Suppressor macrophage (primary cell): ENCODE measurements at regions not wholly inside any gene's neighbourhood (a gene's known extent, or its start where the extent isn't known, plus 50 kb on each side); places are given as distances from the start of the nearest gene placed in this dataset.

ENCODE experiments used
- DNase-seq, 4 experiments: peaks; one replicate each; pipeline ENCODE4 v3.0.0-alpha.2; 2020 to 2022

- DNase-seq = no peak
Measured at GRCh38 chr5:105773241-105773640, 1897.5 kb downstream of the EFNA5 start.

DNA sequence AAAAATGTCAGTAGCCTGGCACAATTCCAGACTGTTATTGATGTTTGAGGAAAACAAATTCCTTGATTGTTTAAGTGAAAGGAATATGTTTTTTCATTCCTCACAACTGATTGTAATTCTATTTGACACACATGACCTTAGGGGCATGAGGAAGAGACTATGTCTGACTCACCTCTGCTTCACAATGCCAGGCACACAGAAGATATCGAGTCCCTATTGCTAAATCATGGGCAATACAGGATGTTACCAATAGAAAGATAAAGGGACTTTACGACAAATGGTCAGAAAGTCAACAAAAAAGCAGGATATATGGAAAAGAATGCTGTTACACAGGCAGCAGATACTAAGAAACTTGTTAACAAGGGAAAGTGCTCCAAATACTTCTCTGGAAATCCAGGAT lies 1903.5 kb downstream of the EFNA5 start:
- no peak for DNase-seq

- DNase-seq = no peak
Measured at GRCh38 chr5:105762728-105763127, 1908.0 kb downstream of the EFNA5 start.

GRCh38 chr5:105754056-105754455 lies 1916.7 kb downstream of the EFNA5 start:
- DNase-seq = no peak

DNA sequence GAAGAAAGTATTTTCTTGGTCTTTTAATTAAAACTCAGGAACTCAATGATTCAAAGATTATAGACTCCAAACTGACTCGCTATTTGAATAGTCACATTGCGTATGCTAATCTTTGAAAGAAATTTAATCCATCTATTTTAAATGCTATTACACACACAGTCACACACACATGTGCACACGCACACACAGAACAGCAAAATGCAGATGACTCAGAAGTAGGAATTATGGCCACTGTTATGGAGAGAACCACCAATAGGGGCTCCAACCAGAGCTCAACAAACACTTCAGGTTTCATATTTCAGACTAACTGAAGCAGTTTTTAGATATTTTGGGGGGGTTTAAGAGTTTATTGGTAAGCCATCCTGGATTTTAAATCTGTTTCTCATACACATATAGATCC lies 1917.9 kb downstream of the EFNA5 start:
- no peak for DNase-seq

GRCh38 chr5:105751908-105752307 lies 1918.8 kb downstream of the EFNA5 start:
- no peak for DNase-seq

GRCh38 chr5:105745111-105745510 lies 1925.6 kb downstream of the EFNA5 start:
- no peak for DNase-seq

- no peak for DNase-seq
Measured at GRCh38 chr5:105740242-105740641, 1930.5 kb downstream of the EFNA5 start.

DNA sequence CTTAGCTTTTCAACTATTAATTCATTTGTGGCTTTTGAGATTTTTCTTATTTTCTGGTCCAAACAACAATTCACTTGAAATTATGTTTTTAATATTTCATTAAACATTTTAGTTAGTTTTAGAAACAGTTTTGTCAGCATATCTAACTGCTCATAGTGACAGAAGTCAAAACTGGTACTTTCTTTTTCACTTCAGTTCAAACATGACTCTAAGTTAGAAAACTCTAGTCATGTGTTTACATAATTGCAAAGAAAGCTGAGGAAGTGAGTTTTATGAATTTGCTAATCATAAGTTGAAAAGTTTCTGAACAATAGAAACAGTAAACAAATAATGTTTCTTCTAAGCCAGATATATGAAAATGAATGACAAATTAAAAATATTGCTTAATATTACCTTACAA lies 1931.0 kb downstream of the EFNA5 start:
- no peak for DNase-seq

DNA sequence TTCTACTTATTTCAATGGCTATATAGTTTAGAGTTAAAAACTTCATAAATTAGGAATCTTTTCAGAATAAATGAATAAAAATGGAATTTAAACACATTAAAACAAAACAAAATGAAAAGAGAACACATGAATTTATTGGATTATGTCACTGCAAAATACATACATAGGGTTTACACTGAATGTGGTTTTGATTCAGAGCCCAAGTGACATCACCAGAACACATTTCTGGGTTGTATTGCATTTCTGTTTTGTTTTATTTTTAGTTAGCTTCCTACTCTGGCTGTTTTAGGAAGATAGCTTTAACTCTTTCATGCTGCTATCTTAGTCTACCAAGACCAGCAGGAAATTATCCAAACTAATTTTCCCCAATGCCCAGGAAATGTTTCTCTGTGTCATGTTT lies 1935.0 kb downstream of the EFNA5 start:
- no peak for DNase-seq

GRCh38 chr5:105730982-105731381 lies 1939.8 kb downstream of the EFNA5 start:
- DNase-seq = no peak

DNA sequence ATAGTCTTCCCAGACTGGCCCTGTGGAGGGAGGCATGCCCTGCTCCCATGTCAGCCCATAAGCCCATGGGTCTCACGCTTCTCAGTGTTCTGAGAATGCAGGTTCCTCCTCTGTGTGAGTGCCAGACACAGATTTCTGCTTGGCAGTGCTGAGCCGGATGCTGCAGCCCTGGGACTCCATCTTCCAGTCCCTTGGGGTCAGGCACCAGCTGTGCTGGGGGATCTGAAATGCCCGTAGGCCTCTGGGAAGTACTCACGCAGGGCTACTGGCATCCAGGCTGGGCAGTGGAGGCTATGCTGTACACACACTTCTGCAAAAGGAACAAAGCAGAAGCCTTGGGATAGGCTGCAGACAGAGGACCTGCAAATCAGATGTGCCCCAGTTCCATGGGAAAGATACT lies 1944.6 kb downstream of the EFNA5 start:
- no peak for DNase-seq

DNA sequence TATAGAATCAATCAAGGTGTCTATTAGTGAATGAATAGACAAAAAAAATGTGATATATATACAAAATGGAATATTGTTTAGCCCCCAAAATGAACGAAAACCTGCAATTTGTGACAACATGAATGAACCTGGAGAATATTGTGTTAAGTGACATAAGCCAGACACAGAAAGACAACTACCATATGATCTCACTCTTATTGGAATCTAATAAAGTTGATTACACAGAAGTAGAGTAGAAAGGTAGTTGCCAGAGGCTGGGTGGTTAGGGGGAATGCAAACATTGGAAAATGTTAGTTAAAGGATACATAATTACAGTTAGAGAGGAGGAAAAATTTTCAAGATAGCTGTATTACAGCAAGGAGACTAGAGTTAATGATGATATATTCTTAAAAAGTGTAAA lies 1962.3 kb downstream of the EFNA5 start:
- DNase-seq = no peak

- no peak for DNase-seq
Measured at GRCh38 chr5:105702323-105702722, 1968.4 kb downstream of the EFNA5 start.

GRCh38 chr5:105696440-105696839 lies 1974.3 kb downstream of the EFNA5 start:
- DNase-seq = no peak

- no peak for DNase-seq
Measured at GRCh38 chr5:105695941-105696340, 1974.8 kb downstream of the EFNA5 start.

DNA sequence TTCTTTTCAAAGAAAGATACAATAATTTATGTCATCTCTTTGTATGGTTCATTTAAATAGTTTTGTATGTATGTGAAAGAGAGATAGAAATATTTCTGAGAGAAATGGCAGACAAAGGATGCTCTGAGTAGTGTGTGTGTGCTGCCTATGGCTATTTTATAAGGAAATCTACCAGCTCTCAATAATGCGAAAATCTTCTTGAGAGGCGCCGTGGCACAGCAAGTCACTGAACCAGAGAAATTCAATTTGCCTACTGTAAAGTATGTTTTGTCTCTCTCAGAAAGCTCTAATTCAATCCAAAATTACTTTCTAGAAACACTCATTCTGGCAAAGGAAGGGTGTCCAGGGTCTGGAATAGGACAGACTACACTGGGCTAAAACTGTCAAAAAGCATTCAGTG lies 1981.1 kb downstream of the EFNA5 start:
- no peak for DNase-seq

- DNase-seq = no peak
Measured at GRCh38 chr5:105688227-105688792, 1982.4 kb downstream of the EFNA5 start.

DNA sequence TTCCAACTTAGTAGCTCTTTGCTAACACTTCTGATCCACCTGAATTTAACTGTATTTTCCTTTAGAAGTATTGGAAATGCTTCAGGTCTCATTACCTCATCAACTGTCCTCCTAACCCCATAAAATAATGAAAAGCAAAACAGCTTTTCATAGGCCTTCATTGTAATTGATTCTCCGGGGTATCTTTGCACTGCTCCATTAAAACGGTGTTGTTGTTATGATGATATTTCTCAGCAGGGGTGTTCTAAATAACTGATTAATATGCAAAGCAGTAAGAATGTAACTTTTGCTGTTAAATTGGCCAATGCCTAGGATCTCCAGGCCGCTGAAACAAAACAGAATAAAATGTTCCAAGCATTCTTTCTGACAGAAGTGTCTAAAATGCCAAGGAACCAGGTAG lies 1983.2 kb downstream of the EFNA5 start:
- no peak for DNase-seq

DNA sequence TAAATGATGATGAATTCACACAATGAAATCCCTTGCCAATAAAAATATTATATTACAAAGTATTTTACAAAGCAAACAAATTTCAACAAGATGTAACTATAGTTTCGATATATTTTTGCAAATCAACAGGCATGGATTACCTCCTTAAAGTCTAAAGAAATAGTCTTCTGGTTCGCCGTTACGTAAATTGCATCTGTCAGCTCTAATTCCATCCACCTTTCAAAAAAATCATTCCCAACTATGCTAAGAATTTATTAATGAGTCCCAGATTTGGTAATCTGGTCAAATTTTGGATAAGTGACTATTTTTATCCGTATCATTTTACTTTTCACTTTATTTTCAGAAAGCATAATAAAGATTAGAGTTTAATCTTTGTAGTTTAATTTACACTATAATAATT lies 1984.9 kb downstream of the EFNA5 start:
- DNase-seq = no peak

DNA sequence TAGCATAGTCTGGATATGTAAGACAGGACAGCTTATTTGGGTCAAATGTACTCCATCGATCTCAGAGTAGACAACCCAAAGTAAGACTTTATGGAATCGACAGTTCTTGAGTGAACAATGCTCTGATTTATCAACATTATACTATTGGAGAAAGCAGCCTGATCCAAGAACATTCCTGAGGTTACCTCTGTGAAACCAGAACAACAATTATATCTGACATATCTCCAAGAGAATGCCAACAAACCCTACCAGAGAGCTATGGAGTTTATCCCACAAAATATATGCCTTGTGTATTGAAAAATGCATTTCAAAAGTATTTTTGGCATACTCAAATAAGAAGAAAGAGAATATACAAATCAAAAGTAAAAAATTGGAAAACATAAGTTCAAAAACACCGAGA lies 1985.9 kb downstream of the EFNA5 start:
- DNase-seq = no peak

GRCh38 chr5:105680858-105681475 lies 1989.8 kb downstream of the EFNA5 start:
- DNase-seq = no peak

GRCh38 chr5:105677291-105677690 lies 1993.4 kb downstream of the EFNA5 start:
- DNase-seq = no peak

DNA sequence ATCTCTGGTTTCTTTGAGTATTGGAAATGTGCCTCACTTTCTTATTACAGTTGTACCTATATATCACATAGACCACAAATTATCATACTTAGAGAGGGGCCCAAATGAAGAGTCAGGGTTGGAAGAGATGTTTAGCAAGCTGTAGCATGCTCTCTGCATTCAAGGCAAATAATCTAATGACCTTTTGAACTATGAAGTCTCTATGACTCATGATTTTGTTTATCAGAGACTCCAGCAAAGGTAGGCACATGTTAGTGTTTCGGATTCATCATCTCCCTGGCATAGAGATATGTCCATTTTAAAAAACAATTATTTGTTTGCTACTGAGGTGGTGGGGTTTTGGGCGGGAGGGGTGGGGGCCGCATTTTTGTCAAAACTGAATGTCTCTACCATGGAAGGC lies 2000.1 kb downstream of the EFNA5 start:
- no peak for DNase-seq

- no peak for DNase-seq
Measured at GRCh38 chr5:105663671-105664070, 2007.1 kb downstream of the EFNA5 start.
